Retina (tissue), 1 donor: ENCODE measurements at regions not wholly inside any gene's neighbourhood (a gene's known extent, or its start where the extent isn't known, plus 50 kb on each side); places are given as distances from the start of the nearest gene placed in this dataset.

Source experiments
- DNase-seq: peaks from one replicate; pipeline ENCODE4 v3.0.0-alpha.2; 2016

DNA sequence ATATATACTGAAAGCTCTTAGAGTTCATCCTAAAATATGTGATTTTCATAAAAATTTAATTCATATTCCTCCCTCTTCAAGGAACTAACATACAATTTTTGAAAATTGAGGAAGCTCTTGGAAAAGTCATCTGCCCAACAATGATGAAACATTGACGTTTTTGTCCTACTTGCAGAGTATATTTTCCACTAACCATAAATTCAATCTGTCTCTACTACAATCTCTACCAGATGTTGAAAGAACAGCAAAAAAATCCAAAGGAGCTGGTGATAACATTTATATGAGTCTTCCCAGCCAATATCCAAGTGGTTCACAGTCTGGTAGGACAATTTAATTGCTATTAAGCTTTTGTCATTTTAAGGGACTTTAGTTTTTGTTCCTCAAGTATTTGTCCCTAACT, 81.1 kb upstream of the NR3C1 start:
- no peak for DNase-seq

DNA sequence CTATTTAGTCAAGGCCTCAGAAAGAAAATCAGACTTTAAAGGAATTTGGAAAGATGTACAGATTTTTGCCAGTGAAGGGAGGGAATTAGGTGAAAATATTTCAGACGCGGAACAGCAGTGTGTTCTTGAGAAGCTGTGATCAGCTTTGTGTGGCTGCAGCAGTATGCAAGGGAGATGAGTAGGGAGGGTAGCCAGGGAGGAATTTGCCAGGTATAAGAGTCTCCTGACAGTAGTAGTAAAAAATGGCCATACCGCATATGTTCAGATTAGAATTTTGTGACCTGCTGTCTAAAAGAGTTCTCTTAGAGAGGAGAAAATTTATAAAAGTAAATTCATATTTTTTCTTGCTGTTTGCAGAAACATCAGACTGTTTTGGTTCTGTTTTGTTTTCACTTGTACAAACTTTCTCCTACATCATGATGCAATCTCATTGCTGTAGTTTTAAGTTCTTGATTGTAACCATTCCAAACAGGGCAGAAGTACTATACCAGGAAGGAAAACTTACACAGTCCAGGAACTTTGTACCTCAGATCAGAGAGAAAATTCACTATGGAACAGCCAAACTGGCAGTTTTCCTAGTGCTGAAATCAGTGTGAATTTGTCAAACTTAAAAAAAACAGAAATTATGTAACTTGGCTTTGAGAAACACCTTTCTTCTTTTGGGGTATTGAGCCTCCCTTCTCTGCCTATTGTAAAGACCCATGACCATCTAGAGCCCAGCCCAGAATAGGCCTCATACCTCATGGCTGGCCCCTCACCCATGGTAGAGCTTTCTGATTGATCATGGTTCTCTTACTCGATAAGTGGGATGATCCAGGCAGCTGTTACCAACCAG, 78.4 kb upstream of the NR3C1 start:
- DNase-seq, result no peak

DNA sequence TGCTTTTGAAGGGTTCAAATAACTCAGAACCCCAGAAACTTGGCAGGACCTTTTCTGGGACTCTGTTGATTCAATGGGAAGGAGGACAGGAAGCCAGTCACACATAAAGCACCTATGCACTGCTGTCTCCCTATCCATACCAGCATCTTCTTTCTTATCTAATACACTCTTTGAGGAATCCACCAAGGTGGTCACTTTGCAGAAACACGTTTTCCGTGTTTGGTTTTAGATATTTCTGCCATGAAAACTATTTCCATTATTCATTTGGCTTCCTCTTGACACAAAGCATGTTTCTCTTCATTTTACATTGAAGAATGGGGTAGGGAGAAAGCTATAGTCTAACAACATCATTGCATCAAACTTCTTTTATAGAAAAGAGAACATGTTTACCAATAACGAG, 76.5 kb upstream of the NR3C1 start:
- DNase-seq, result no peak

DNA sequence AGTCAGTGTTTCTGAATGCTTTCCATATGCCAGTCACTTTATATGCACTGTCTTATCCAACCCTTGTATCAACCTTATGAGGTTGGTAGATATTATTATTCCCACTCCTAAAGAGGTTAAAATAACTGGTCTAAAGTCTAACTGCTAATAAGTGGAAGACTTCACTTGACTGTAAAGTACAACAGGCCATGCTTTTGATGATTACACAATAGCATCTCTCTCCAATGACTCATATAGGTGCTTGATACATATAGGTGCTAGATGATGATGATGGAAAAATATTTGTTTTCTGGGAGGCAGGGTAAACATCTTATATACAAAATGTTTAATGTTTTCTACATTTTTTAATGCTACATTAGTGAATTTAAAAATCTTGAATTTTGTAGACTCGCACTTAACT, 75.9 kb upstream of the NR3C1 start:
- no peak for DNase-seq

DNA sequence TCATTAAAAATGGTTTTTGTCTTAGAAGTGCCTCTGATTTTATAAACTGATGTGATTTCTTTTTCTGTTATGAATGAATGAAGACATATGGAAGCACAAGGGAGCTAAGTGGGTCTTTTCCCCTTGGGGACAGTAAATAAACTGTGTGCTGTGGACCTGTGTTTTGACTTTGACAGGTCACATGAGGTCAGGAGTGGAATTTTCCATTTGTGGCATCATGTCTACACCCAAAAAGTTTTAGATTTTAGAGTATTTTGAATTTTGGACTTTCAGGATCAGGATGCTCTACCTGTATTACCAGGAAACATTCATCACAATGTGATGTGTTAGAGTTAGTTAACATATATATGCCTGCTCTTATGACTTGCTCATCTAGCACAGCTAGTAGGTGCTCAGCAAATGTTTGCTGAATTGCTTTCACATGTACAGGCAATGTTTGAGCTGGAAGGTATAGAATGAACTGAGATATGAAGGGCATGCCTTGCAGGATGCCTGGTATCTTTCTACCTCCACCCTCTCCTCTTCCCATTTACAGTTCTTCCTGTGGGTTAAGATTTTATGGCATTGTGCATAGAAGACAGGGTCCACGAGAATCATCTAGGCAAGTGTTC, 73.2 kb upstream of the NR3C1 start:
- no peak for DNase-seq

DNA sequence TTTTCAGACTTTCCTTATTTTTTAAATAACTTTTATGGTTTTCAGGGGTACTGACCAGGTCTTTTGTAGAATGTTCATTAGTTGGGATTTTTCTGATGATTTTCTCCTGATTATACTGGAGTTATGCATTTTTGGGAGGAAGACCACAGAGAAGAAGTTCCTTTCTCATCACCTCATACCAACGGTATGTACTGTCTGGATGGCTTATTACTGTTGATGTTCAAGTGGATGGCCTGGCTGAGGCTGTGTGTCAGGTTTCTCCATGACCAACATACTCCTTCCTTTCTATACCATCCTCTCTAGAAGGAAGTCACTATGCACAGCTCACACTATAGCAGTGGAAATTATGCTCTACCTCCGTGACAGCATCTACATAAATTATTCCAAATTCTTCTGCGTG, 71.1 kb upstream of the NR3C1 start:
- no peak for DNase-seq

DNA sequence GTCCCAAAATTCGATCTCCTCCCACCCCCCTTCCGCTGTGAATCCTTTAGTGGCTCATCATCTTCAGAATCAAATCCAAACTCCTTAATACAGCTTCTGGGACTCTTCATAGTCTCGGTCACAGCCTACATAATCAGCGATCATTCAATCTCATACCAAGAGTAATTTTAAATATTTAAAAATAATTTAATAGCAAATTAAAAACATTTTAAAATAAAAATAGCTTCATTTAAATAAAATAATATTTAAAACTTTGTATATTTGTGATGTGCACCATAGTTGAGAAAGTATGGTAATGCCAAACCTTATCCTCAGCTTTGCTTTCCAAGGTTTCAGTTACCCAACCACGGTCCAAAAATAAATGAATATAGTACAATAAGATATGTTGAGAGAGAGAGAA, 70.0 kb upstream of the NR3C1 start:
- DNase-seq, result no peak

DNA sequence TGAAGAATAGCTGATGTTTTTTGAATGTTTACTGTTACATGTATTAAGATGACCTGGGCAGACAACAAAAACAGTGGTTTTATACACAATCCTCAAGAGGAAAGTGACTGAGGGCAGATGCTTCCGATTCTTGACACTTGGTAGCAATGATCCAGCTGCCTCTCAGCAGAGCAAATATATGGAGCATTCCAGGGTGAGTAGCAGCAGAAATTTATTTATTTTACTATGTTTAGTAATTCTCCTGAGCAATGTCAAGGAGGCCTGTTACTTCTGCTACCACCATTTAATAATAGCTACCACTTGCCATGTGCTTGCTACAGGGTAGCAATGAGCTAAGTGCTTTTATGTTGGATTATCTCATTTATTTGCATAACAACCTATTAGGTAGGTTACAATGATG, 69.1 kb upstream of the NR3C1 start:
- no peak for DNase-seq

DNA sequence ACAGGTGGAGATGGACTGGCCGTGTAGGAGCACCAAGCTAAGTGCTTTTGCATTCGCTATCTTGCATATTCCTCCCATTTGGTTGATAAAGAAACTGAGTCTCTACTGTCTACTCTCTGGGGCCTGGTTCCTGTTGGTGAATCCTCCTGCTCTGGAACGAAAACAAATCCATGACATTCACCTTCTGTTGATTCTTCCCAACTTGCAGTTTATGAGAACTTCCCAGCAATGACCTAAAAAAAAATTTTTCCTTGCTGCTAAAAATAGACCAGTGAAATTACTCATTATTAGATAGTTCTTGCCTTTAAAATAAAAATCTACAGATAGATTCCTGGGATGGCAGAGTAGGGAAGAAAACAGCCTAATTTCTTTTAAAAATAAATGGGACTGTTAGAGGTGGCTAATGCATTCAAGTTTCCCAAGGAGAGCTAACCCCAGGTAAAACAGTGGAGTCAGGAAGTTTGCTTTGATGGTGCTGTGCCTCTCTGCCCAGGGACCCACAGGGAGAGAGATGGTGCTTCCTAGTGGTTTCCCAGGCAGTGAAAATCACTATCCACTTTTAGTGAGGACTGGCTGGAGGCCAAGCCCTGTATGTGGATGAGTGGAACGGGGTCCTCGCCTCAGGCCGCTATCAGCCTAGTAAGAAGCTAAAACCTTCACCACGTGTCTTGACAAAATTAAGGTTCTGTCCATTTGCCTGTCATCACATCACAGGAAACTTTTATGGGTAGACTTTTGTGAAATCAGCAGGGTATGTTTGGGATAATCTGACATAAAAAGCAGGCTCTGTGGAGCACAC, 68.4 kb upstream of the NR3C1 start:
- no peak for DNase-seq

DNA sequence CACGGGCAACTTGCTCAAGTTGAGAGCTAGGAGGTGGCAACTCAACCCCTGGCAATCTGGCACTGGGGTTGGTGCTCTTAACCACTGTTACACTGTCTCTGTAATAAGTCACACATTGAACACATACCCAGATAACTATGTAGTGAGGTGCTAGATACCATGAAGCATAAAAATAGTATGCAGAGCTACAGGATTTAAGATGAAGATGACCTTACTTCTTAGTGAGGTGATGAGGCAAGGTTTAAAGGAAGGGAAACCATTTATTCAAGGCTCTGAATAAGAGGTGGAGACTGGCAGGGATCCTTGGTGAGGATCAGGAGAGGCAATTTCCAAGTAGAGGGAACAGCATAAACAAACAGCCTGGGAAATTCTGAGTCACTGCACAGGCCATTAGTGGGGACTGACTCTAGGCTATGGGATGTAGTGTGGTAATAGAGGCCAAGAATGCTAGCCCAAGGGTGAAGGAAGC, 67.6 kb upstream of the NR3C1 start:
- DNase-seq, result no peak

DNA sequence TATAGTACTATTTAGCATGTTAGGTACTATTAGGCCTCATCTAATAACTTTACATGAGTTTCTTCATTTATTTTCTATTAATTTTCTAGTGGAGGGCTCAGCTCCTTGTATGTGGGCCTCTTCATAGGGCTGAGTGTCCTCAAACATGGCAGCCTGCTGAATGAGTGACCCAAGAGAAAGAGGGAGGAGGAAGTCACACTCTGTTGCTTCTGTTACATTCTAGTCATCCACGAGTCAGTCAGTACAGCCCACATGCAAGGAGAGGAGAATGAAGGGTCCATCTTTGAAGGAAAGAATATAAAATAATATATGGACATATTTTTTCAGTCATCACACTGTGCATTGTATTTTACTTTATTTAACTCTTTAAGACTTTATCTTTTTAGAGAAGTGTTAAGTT, 66.6 kb upstream of the NR3C1 start:
- DNase-seq, result no peak

DNA sequence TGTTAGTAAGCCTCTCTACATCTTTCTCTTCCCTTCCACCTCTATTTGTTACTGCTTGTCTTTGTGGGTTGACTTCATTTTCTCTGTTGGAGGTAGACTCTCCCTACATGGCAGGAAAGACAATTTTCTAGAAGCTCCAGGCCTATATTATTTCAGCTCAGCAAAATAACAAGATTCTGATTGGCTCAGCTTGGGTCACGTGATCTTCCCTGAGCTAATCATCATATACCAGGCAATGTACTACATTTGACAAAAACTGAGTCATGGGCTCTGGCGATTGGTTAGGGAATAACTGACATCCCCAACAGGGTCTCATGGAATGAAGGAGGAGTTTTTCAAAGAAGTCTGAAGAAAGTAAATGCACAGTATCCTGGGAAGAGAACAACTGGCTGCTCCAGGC, 65.6 kb upstream of the NR3C1 start:
- no peak for DNase-seq

DNA sequence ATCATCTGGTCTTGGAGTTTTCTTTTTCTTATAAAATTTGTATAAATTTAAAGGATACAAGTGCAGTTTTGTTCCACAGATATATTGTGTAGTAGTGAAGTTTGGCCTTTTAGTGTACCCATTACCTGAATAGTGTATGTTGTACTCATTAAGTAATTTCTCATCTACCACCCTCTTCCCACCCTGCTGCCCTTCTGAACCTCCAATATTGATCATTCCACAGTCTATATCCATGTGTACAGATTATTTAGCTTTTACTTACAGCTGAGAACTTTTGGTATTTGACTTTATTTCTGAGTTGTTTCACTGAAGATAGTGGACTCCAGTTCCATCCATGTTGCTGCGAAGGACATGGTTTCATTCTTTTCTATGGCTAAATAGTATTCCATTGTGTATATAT, 63.1 kb upstream of the NR3C1 start:
- no peak for DNase-seq

DNA sequence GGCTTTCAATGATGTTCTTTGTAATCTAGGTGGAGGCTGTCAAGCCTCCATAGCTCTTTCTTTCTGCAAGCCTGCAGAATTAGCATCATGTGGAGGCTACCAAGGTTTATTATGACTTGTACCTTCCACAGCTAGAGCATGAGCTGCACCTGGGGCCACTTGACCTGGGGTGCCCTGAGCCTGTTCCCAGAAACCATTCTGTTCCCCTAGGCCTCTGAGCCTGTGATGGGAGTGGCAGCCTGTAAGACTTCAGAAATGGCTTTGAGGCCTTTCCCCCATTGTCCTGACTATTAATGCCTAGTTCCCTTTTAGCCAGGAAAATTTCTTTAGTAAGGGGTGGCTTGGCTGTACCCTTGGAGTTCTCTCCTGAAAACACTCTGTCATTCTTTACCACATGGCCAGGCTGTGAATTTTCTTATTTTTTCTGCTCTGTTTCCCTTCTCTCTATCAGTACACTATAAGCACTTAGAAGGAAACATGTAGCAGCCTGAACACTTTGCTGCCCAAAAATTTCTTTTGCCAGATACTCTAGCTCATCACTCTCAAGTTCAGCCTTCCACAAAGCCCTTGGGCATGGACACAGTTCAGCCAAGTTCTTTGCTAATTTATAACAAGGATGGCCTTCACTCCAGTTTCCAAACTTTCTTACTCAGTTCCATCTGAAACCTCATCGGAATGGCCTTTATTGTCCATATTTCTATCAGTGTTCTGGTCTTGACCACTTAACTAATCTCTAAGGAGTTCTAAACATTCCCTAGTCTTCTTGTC, 61.4 kb upstream of the NR3C1 start:
- no peak for DNase-seq

DNA sequence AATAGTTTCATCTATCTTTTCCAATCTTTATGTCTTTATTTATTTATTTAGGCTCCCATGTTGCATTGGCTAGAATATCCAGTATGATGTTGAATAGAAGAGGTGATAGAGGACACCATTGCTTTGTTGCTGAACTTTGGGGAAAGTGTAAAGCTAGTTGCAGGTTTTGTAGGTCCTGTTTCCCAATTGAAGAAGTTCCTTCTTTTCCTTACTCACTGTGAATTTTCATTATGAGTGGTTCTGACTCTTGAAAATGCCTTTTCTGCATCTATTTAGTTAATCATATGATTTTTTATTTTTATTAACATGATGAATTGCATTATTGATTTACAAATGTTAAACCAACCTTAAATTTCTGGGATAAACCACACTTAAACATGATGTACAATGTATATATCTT, 58.9 kb upstream of the NR3C1 start:
- DNase-seq, result no peak

DNA sequence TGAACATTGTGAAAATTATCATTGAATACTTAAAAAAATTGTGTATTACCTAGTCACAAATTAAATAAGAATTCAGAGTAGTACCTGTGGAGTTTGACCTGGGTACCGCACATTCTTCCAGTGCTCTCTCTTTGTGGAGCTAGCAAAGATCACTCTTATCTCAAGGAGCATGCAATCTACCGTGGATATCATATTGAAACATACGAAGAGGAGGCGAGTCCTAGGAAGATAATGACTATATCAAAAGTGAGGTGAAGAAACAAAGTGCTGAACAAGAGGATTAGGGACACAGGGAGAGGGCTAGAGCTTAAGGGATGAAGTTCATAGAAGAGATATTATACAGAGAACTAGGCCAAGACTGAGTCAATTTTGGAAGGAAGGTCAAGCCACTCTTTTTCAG, 55.9 kb upstream of the NR3C1 start:
- no peak for DNase-seq

DNA sequence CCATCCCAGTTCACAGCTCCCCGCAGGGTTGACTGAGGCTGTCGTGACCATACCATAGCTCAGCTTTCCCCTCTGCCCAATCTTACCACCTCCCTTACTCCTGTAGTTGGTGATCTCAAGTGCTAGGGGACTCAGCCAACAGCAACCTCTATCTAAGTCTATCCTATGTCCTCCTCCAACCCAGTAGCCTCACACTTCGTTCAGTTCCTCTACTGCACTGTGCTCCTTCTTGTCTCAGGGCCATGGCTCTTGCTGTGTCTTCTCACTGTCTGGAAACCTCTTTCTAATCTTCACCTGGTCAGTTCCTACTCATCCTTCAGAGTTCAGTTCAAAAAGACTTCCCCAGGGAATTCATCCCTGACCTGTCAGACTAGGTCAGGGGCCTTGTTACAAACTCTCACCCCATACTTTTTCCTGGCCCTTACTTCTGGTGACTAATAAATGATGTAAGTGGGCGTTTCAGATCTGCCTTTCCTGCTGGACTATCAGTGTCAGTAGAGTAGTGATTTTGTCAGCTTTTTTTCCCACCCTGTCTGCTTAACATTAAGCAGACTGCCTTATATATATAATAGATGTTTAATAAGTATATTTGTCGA, 53.6 kb upstream of the NR3C1 start:
- DNase-seq, result no peak

DNA sequence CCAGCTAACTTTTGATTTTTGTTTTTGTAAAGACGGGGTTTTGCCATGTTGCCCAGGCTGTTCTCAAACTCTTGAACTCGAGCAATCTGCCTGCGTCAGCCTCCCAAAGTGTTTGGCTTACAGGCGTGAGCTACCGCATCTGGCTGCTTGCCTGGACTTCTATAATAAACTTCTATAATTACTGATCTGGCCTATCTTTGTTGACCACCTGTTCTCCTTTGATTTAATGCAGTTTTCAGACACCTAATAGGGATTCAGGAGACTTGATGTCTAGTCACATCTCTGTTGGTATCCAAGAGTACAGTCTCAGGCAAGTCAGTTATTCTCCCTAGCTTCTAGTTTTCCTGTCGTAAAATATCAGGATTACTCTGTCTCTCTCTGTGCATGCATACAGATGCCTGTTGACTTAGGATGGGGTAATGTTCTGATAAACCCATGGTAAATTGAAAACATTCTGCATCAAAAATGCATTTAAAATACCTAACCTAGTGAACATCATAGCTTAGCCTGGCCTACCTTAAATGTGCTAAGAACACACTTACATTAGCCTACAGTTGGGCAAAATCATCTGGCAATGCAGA, 51.5 kb upstream of the NR3C1 start:
- DNase-seq, result no peak

DNA sequence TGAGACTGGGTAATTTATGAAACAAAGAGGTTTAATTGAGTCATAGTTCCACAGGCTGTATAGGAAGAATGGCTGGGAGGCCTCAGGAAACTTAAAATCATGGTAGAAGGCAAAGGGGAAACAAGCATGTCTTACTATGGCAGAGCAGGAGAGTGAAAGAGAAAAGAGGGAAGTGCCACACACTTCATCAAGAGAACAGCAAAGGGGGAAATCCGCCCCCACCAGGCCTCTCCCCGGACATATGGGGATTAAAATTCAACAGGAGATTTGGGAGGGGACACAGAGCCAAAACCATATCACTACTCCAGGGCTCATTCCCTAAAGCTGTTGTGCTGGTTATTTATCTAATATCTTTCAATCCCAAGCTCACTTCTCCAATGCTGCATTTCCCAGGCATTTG, 50.2 kb upstream of the NR3C1 start:
- DNase-seq, result no peak
